Esophagus muscularis mucosa (tissue), 4 donors: ENCODE measurements at regions not wholly inside any gene's neighbourhood (a gene's known extent, or its start where the extent isn't known, plus 50 kb on each side); places are given as distances from the start of the nearest gene placed in this dataset.

Source experiments
- DNase-seq: peaks from one replicate; pipeline ENCODE4 v3.0.0-alpha.2; 2017; ENCODE audit errors: extremely low spot score
- H3K27ac ChIP-seq, 4 donors: fragments of 200-600 bp; sonication (generic); replicated peaks in 1 of 4; 1 replicate in 3 of 4; 2 replicates in 1 of 4; pipeline ENCODE4 v1.5.1; 2016 to 2019; ENCODE audit warnings: mild to moderate bottlenecking in 1 of 4
- H3K27me3 ChIP-seq, 4 donors: fragments of 200-600 bp; sonication (generic); one replicate each; pipeline versions ENCODE4 v1.5.1 to v1.6.0; 2016 to 2019
- H3K36me3 ChIP-seq, 4 donors: fragments of 200-600 bp; sonication (generic); one replicate each; pipeline ENCODE4 v1.5.1; 2016 to 2019
- H3K4me1 ChIP-seq, 4 donors: fragments of 200-600 bp; sonication (generic); one replicate each; pipeline ENCODE4 v1.5.1; 2016 to 2019
- H3K4me3 ChIP-seq, 4 donors: fragments of 200-600 bp; sonication (generic); 1 replicate in 2 of 4; 2 replicates in 2 of 4; pipeline ENCODE4 v1.5.1; 2016 to 2019; ENCODE audit warnings: mild to moderate bottlenecking in 4 of 4, moderate library complexity in 1 of 4
- H3K9me3 ChIP-seq, 4 donors: fragments of 200-600 bp; sonication (generic); 1 replicate in 3 of 4; 2 replicates in 1 of 4; pipeline ENCODE4 v1.5.1; 2016 to 2019
- EP300 ChIP-seq: sonication (generic); formaldehyde crosslinking; IDR thresholded peaks from one replicate; pipeline ENCODE4 v1.6.1; 2017; ENCODE audit warnings: antibody characterized with exemption
- POLR2A ChIP-seq: fragments of 450-650 bp; IDR thresholded peaks from one replicate; pipeline ENCODE4 v1.6.1; 2017; ENCODE audit warnings: antibody characterized with exemption, moderate library complexity, mild to moderate bottlenecking, low read depth
- POLR2AphosphoS5 ChIP-seq, 2 donors: sonication (generic); formaldehyde crosslinking; IDR thresholded peaks; one replicate each; pipeline ENCODE4 v1.6.1; 2017; ENCODE audit warnings: antibody characterized with exemption in 2 of 2
- WGBS: methylation state at CpG from one replicate; pipeline ENCODE4 v1.1.5; 2018; 5-methylcytosine and 5-hydroxymethylcytosine counted together
- intact Hi-C: fragments of 100-400 bp; cut with DNase I; formaldehyde crosslinking; loops from one replicate; pipeline ENCODE4 v1.15.1; 2023
- TF ChIP-seq, protein P1 (sequence below), 3 experiments: fragments of 200-600 bp in 2 of 3; fragments of 450-650 bp in 1 of 3; sonication (generic) in 2 of 3; IDR thresholded peaks; one replicate each; pipeline ENCODE4 v1.5.1; 2017 to 2019; ENCODE audit warnings: antibody characterized with exemption in 3 of 3, mild to moderate bottlenecking in 2 of 3, moderate library complexity in 1 of 3

DNA sequence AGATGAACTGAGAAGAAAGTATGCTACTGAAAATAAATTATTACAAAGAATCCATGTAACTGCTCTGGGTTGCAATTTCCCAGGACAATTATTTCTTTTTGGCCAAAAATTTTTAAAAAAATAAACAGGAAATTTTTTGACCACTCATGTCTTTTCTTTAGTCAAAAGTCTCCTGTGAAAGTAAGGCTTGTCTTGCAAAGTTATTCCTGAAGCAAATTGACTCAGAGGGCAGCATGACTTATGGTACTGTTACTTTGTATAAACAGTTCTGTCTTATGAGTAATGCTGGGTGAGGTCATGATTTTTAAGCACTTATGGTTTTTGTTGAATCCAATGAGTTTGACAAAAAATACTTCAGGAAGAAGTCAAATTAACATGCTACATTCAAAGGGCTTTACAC, 292.8 kb upstream of the ARSJ start:
- Histone ChIP-seq H3K27ac (no peak overlapping the region), H3K27me3 (no peaks in the 10 kb centered on the region), H3K9me3 (no peaks in the 10 kb centered on the region), H3K36me3 (no peaks in the 10 kb centered on the region), H3K4me3 (no peak overlapping the region), H3K4me1 (peaks cover 0 to 25% (median 20%) of the 10 kb centered on the region in 4 donors)
- no peak for DNase-seq
- intact Hi-C loops, result no loop called here
- no peak for TF ChIP-seq POLR2AphosphoS5 (IDR thresholded peaks at IDR 0.05)
- TF ChIP-seq POLR2A, result no peak
- TF ChIP-seq EP300, result no peak
- TF ChIP-seq, protein P1, sequence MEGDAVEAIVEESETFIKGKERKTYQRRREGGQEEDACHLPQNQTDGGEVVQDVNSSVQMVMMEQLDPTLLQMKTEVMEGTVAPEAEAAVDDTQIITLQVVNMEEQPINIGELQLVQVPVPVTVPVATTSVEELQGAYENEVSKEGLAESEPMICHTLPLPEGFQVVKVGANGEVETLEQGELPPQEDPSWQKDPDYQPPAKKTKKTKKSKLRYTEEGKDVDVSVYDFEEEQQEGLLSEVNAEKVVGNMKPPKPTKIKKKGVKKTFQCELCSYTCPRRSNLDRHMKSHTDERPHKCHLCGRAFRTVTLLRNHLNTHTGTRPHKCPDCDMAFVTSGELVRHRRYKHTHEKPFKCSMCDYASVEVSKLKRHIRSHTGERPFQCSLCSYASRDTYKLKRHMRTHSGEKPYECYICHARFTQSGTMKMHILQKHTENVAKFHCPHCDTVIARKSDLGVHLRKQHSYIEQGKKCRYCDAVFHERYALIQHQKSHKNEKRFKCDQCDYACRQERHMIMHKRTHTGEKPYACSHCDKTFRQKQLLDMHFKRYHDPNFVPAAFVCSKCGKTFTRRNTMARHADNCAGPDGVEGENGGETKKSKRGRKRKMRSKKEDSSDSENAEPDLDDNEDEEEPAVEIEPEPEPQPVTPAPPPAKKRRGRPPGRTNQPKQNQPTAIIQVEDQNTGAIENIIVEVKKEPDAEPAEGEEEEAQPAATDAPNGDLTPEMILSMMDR (IDR thresholded peaks at IDR 0.05), result no peak

DNA sequence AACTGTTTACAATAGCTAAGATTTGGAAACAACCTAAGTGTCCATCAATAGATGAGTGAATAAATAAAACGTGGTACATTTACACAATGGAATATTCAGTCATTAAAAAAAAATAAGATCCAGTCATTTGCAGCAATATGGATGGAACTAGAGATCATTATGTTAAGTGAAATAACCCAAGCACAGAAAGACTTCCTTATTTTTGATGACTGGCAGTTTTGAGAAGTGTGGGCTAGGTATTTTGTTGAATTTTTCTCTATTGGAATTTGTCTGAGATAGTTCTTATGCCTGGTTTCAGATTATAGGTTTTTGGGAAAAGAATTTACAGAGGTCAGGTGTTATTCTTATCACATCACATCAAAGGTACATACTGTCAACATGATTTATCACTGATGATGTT, 293.8 kb upstream of the ARSJ start:
- WGBS, result 26% methylated on average over 1 of the region's 1 CpG

DNA sequence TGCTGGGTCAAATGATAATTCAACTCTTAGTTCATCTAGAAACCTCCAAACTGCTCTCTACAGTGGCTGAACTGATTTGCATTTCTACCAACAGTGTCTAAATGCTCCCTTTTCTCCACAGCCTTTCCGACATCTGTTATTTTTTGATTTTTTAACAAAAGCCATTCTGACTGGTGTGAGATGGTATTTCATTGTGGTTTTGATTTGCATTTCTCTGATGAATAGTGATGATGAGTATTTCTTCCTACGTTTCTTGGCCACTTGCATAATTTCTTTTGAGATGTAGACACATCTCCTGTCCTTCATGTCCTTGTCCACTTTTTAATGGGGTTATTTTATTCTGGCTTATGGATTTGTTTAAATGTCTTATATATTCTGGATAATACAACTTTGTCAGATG, 298.2 kb upstream of the ARSJ start:
- Histone ChIP-seq H3K4me1 (peaks cover 0 to 5% (median 2%) of the 10 kb centered on the region in 4 donors), H3K9me3 (no peaks in the 10 kb centered on the region), H3K27me3 (no peaks in the 10 kb centered on the region), H3K27ac (no peak overlapping the region), H3K4me3 (no peak overlapping the region), H3K36me3 (no peaks in the 10 kb centered on the region)
- 90% methylated on average over 2 of the region's 2 CpGs for WGBS
- intact Hi-C loops, result no loop called here
- no peak for DNase-seq
- no peak for TF ChIP-seq POLR2A
- TF ChIP-seq, protein P1 (IDR thresholded peaks at IDR 0.05), result no peak
- no peak for TF ChIP-seq EP300
- no peak for TF ChIP-seq POLR2AphosphoS5 (IDR thresholded peaks at IDR 0.05)

More for the DNA sequence above, 293.8 kb upstream of the ARSJ start:
- intact Hi-C loops, result no loop called here
- no peak for DNase-seq
- no peak overlapping the region for H3K27ac ChIP-seq
- H3K36me3 ChIP-seq, result no peaks in the 10 kb centered on the region
- TF ChIP-seq POLR2A (no peak), POLR2AphosphoS5 (IDR thresholded peaks at IDR 0.05) (no peak), EP300 (no peak)
- TF ChIP-seq, protein P1 (IDR thresholded peaks at IDR 0.05), result no peak
- H3K4me1 ChIP-seq, result peaks cover 0 to 25% (median 20%) of the 10 kb centered on the region in 4 donors
- H3K4me3 ChIP-seq, result no peak overlapping the region
- H3K27me3 ChIP-seq, result no peaks in the 10 kb centered on the region
- no peaks in the 10 kb centered on the region for H3K9me3 ChIP-seq

- no peak for DNase-seq
- H3K9me3 ChIP-seq, result no peaks in the 10 kb centered on the region
- intact Hi-C loops, result no loop called here
- H3K27ac ChIP-seq, result no peak overlapping the region
- H3K4me3 ChIP-seq, result no peak overlapping the region
- no peaks in the 10 kb centered on the region for H3K27me3 ChIP-seq
- no peaks in the 10 kb centered on the region for H3K36me3 ChIP-seq
- H3K4me1 ChIP-seq, result peaks cover 0 to 5% (median 0%) of the 10 kb centered on the region in 4 donors
- TF ChIP-seq EP300 (no peak), POLR2A (no peak), POLR2AphosphoS5 (IDR thresholded peaks at IDR 0.05) (no peak)
- TF ChIP-seq, protein P1 (IDR thresholded peaks at IDR 0.05), result no peak
- WGBS, result 72% methylated on average over 2 of the region's 2 CpGs
These were observed 299.6 kb upstream of the ARSJ start for GRCh38 chr4:114279066-114279465.

DNA sequence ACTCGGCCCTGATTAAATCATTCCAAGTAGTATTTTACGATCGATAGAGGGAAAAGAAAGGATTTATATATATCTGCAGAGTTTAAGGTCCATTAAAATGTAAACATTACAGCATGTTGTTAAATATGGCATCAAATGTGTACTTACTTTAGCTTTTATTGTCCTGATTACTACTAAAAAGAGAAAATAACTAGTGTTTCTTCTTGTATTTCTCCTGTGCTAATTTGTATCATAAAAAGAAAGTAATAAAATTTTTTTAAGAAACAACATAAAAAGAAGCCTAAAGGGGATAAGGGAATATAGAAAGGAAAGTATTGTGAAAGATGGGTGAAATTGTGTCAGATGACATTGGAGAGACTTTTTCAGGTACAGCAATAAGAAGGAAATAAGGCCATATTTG, 300.3 kb upstream of the ARSJ start:
- Histone ChIP-seq H3K4me3 (no peak overlapping the region), H3K27ac (no peak overlapping the region), H3K9me3 (no peaks in the 10 kb centered on the region), H3K36me3 (no peaks in the 10 kb centered on the region), H3K27me3 (no peaks in the 10 kb centered on the region), H3K4me1 (peaks cover 0 to 5% (median 0%) of the 10 kb centered on the region in 4 donors)
- TF ChIP-seq EP300 (no peak), POLR2AphosphoS5 (IDR thresholded peaks at IDR 0.05) (no peak), POLR2A (no peak)
- TF ChIP-seq, protein P1 (IDR thresholded peaks at IDR 0.05), result no peak
- intact Hi-C loops, result no loop called here
- 89% methylated on average over 3 of the region's 3 CpGs for WGBS
- no peak for DNase-seq
